Ascending aorta (tissue), 2 donors: ENCODE measurements at regions not wholly inside any gene's neighbourhood (a gene's known extent, or its start where the extent isn't known, plus 50 kb on each side); places are given as distances from the start of the nearest gene placed in this dataset.

Experiments used
- DNase-seq, 2 donors: peaks; one replicate each; pipeline ENCODE4 v3.0.0-alpha.2; 2019; ENCODE audit warnings: low spot score in 2 of 2
- H3K27ac ChIP-seq, 2 donors: fragments of 200-600 bp; sonication (generic); one replicate each; pipeline ENCODE4 v1.5.1; 2016 to 2017; ENCODE audit warnings: mild to moderate bottlenecking in 1 of 2
- H3K27me3 ChIP-seq: fragments of 200-600 bp; sonication (generic); one replicate; pipeline ENCODE4 v1.5.1; 2017
- H3K36me3 ChIP-seq, 2 donors: fragments of 200-600 bp; sonication (generic); one replicate each; pipeline ENCODE4 v1.5.1; 2016
- H3K4me1 ChIP-seq, 2 donors: fragments of 200-600 bp; sonication (generic); one replicate each; pipeline ENCODE4 v1.5.1; 2016 to 2017; ENCODE audit warnings: mild to moderate bottlenecking in 1 of 2
- H3K4me3 ChIP-seq, 2 donors: fragments of 200-600 bp; sonication (generic); one replicate each; pipeline ENCODE4 v1.5.1; 2016 to 2017; ENCODE audit warnings: mild to moderate bottlenecking in 1 of 2
- H3K9me3 ChIP-seq, 2 donors: fragments of 200-600 bp; sonication (generic); one replicate each; pipeline ENCODE4 v1.5.1; 2016
- CTCF ChIP-seq, 3 experiments: fragments of 200-600 bp in 2 of 3; fragments of 450-650 bp in 1 of 3; sonication (generic) in 2 of 3; IDR thresholded peaks; one replicate each; pipeline ENCODE4 v1.5.1; 2016 to 2019; ENCODE audit warnings: antibody characterized with exemption in 3 of 3, mild to moderate bottlenecking in 1 of 3, moderate library complexity in 1 of 3
- intact Hi-C: fragments of 100-400 bp; cut with DNase I; formaldehyde crosslinking; loops from one replicate; pipeline ENCODE4 v1.15.1; 2023

- no peak for DNase-seq
- TF ChIP-seq CTCF (IDR thresholded peaks at IDR 0.05) = no peak
- no peak overlapping the region for H3K4me3 ChIP-seq
- H3K9me3 ChIP-seq = no peaks in the 10 kb centered on the region
- no peaks in the 10 kb centered on the region for H3K27me3 ChIP-seq
- intact Hi-C loops = no loop called here
- no peaks in the 10 kb centered on the region for H3K36me3 ChIP-seq
- H3K4me1 ChIP-seq = no peaks in the 10 kb centered on the region
- H3K27ac ChIP-seq = no peak overlapping the region
Measured at GRCh38 chr3:163347944-163348343, 1730.4 kb downstream of the SI start.

GRCh38 chr3:163335429-163335828 is 1742.9 kb downstream of the SI start:
- intact Hi-C loops = no loop called here
- no peak for TF ChIP-seq CTCF (IDR thresholded peaks at IDR 0.05)
- Histone ChIP-seq H3K36me3 (no peaks in the 10 kb centered on the region), H3K4me3 (no peak overlapping the region), H3K4me1 (no peaks in the 10 kb centered on the region), H3K27ac (no peak overlapping the region), H3K9me3 (no peaks in the 10 kb centered on the region), H3K27me3 (no peaks in the 10 kb centered on the region)
- no peak for DNase-seq

GRCh38 chr3:163328680-163329079 is 1749.6 kb downstream of the SI start:
- Histone ChIP-seq H3K4me1 (no peaks in the 10 kb centered on the region), H3K27me3 (no peaks in the 10 kb centered on the region), H3K27ac (no peak overlapping the region), H3K36me3 (no peaks in the 10 kb centered on the region), H3K4me3 (no peak overlapping the region), H3K9me3 (peaks cover 0 to 5% of the 10 kb centered on the region in 2 donors)
- TF ChIP-seq CTCF (IDR thresholded peaks at IDR 0.05) = no peak
- DNase-seq = no peak
- intact Hi-C loops = no loop called here

- Histone ChIP-seq H3K27me3 (no peaks in the 10 kb centered on the region), H3K36me3 (no peaks in the 10 kb centered on the region), H3K4me3 (no peak overlapping the region), H3K9me3 (peaks cover 0 to 10% of the 10 kb centered on the region in 2 donors), H3K4me1 (no peaks in the 10 kb centered on the region), H3K27ac (no peak overlapping the region)
- DNase-seq = no peak
- no peak for TF ChIP-seq CTCF (IDR thresholded peaks at IDR 0.05)
- intact Hi-C loops = no loop called here
Measured at GRCh38 chr3:163327086-163327485, 1751.2 kb downstream of the SI start.

- intact Hi-C loops = no loop called here
- TF ChIP-seq CTCF (IDR thresholded peaks at IDR 0.05) = no peak
- Histone ChIP-seq H3K9me3 (no peaks in the 10 kb centered on the region), H3K27ac (no peak overlapping the region), H3K4me3 (no peak overlapping the region), H3K27me3 (no peaks in the 10 kb centered on the region), H3K36me3 (no peaks in the 10 kb centered on the region), H3K4me1 (no peaks in the 10 kb centered on the region)
- DNase-seq = no peak
Measured at GRCh38 chr3:163315786-163316185, 1762.5 kb downstream of the SI start.

GRCh38 chr3:163306405-163306804 is 1771.9 kb downstream of the SI start:
- peaks cover 0 to 19% of the 10 kb centered on the region in 2 donors for H3K9me3 ChIP-seq
- intact Hi-C loops = no loop called here
- H3K36me3 ChIP-seq = no peaks in the 10 kb centered on the region
- no peak for DNase-seq
- H3K27me3 ChIP-seq = no peaks in the 10 kb centered on the region
- H3K27ac ChIP-seq = no peak overlapping the region
- no peak overlapping the region for H3K4me3 ChIP-seq
- H3K4me1 ChIP-seq = no peaks in the 10 kb centered on the region
- no peak for TF ChIP-seq CTCF (IDR thresholded peaks at IDR 0.05)
